ENCODE measurements at regions not wholly inside any gene's neighbourhood (a gene's known extent, or its start where the extent isn't known, plus 50 kb on each side); places are given as distances from the start of the nearest gene placed in this dataset.
"Not testable (repeated sequence)": the region's sequence is repeated elsewhere in the genome, so short reads cannot be mapped to it uniquely, and the experiment has no call there.

GRCh38 chr6:112626468-112627082, 279.4 kb downstream of the RFPL4B start:
- no peak for DNase-seq (ENCODE audit: extremely low read depth, low read depth)

GRCh38 chr6:112634376-112634775, 287.2 kb downstream of the RFPL4B start:
- no peak for DNase-seq (ENCODE audit: extremely low read depth, low read depth)

- DNase-seq (ENCODE audit: extremely low read depth, low read depth): no peak
These were observed 289.6 kb downstream of the RFPL4B start for GRCh38 chr6:112636650-112637262.

GRCh38 chr6:112639391-112639831, 292.3 kb downstream of the RFPL4B start:
- no peak for DNase-seq (ENCODE audit: extremely low read depth, low read depth)

GRCh38 chr6:112640891-112641290, 293.8 kb downstream of the RFPL4B start:
- no peak for DNase-seq (ENCODE audit: extremely low read depth, low read depth)

- DNase-seq (ENCODE audit: extremely low read depth, low read depth): no peak
These were observed 302.7 kb downstream of the RFPL4B start for GRCh38 chr6:112649853-112650252.

- DNase-seq (ENCODE audit: extremely low read depth, low read depth): no peak
These were observed 304.1 kb downstream of the RFPL4B start for GRCh38 chr6:112651239-112651638.

- no peak for DNase-seq (ENCODE audit: extremely low read depth, low read depth)
These were observed 312.8 kb downstream of the RFPL4B start for GRCh38 chr6:112659912-112660311.

- no peak for DNase-seq (ENCODE audit: extremely low read depth, low read depth)
These were observed 313.5 kb downstream of the RFPL4B start for GRCh38 chr6:112660626-112661025.

GRCh38 chr6:112663698-112664097, 316.6 kb downstream of the RFPL4B start:
- no peak for DNase-seq (ENCODE audit: extremely low read depth, low read depth)

- no peak for DNase-seq (ENCODE audit: extremely low read depth, low read depth)
These were observed 318.0 kb downstream of the RFPL4B start for GRCh38 chr6:112665114-112665513.

GRCh38 chr6:112665815-112666214, 318.7 kb downstream of the RFPL4B start:
- no peak for DNase-seq (ENCODE audit: extremely low read depth, low read depth)

- no peak for DNase-seq (ENCODE audit: extremely low read depth, low read depth)
These were observed 320.3 kb downstream of the RFPL4B start for GRCh38 chr6:112667427-112667826.

- no peak for DNase-seq (ENCODE audit: extremely low read depth, low read depth)
These were observed 333.0 kb downstream of the RFPL4B start for GRCh38 chr6:112680091-112680490.

GRCh38 chr6:112682071-112682470, 334.9 kb downstream of the RFPL4B start:
- DNase-seq (ENCODE audit: extremely low read depth, low read depth): no peak

- DNase-seq (ENCODE audit: extremely low read depth, low read depth): no peak
These were observed 336.0 kb downstream of the RFPL4B start for GRCh38 chr6:112683106-112683505.

GRCh38 chr6:112683926-112684325, 336.8 kb downstream of the RFPL4B start:
- DNase-seq (ENCODE audit: extremely low read depth, low read depth): peak; percentile 1

- DNase-seq (ENCODE audit: extremely low read depth, low read depth): not testable (repeated sequence)
These were observed 338.5 kb downstream of the RFPL4B start for GRCh38 chr6:112685521-112686220.

GRCh38 chr6:112688487-112689165, 341.5 kb downstream of the RFPL4B start:
- DNase-seq (ENCODE audit: extremely low read depth, low read depth): not testable (repeated sequence)

GRCh38 chr6:112689183-112689858, 342.2 kb downstream of the RFPL4B start:
- not testable (repeated sequence) for DNase-seq (ENCODE audit: extremely low read depth, low read depth)

Data from NCI-H460 (cell line).